Right lobe of liver (tissue), 6 donors: ENCODE measurements at regions not wholly inside any gene's neighbourhood (a gene's known extent, or its start where the extent isn't known, plus 50 kb on each side); places are given as distances from the start of the nearest gene placed in this dataset.

Experiments used
- ATAC-seq, 4 donors: fragments of 200-7000 bp; cut with Tn5 transposase; one replicate each; pipeline ENCODE4 v1.9.1; 2020; ENCODE audit warnings: mild to moderate bottlenecking in 4 of 4, moderate library complexity in 4 of 4
- DNase-seq, 3 donors: peaks; one replicate each; pipeline ENCODE4 v3.0.0-alpha.2; 2020
- H3K27ac ChIP-seq, 3 donors: fragments of 200-600 bp; one replicate each; pipeline ENCODE4 v1.8.0; 2022
- H3K27me3 ChIP-seq, 2 donors: fragments of 200-600 bp; one replicate each; pipeline ENCODE4 v1.8.0; 2022
- H3K36me3 ChIP-seq, 4 donors: fragments of 200-600 bp; sonication (generic) in 1 of 4; one replicate each; pipeline versions ENCODE4 v1.5.1 to v1.8.0; 2017 to 2022; ENCODE audit warnings: control low read depth in 1 of 4
- H3K4me1 ChIP-seq, 4 donors: fragments of 200-600 bp; sonication (generic) in 1 of 4; one replicate each; pipeline versions ENCODE4 v1.5.1 to v1.8.0; 2017 to 2022; ENCODE audit warnings: control low read depth in 1 of 4
- H3K4me3 ChIP-seq, 3 donors: fragments of 200-600 bp; one replicate each; pipeline ENCODE4 v1.8.0; 2022
- H3K9me3 ChIP-seq, 4 donors: fragments of 200-600 bp; sonication (generic) in 1 of 4; one replicate each; pipeline versions ENCODE4 v1.5.1 to v1.8.0; 2017 to 2022; ENCODE audit warnings: control low read depth in 1 of 4
- CTCF ChIP-seq, 4 donors: fragments of 200-600 bp in 3 of 4; fragments of 450-650 bp in 1 of 4; IDR thresholded peaks; one replicate each; pipeline versions ENCODE4 v1.5.1 to v1.8.0; 2016 to 2022; ENCODE audit warnings: antibody characterized with exemption in 4 of 4, mild to moderate bottlenecking in 2 of 4
- POLR2A ChIP-seq: fragments of 450-650 bp; IDR thresholded peaks from one replicate; pipeline ENCODE4 v1.6.1; 2017; ENCODE audit warnings: antibody characterized with exemption, mild to moderate bottlenecking
- WGBS: methylation state at CpG from one replicate; pipeline ENCODE4 v1.1.6; 2018; ENCODE audit warnings: low coverage, low lambda C conversion rate; ENCODE audit not compliant: insufficient coverage; ENCODE audit errors: missing lambda C conversion rate; 5-methylcytosine and 5-hydroxymethylcytosine counted together
- intact Hi-C, 2 donors: fragments of 100-400 bp; cut with DNase I; formaldehyde crosslinking; loops; one replicate each; pipeline versions ENCODE4 v1.11.2 to v1.14.1; 2022
- donor health status: DM: no; HTN: yes; CAD: no.
- donor health status: DM: no; HTN: no; CAD: no.
- donor health status: DM: no; HTN: no; CAD: no.
- donor health status: DM: no; HTN: yes; CAD: no.
- donor health status: DM: no; HTN: yes; CAD: no.

- Histone ChIP-seq H3K4me3 (no peak overlapping the region), H3K27ac (no peak overlapping the region), H3K4me1 (peaks cover 0 to 9% (median 0%) of the 10 kb centered on the region in 4 donors), H3K9me3 (no peaks in the 10 kb centered on the region), H3K36me3 (no peaks in the 10 kb centered on the region), H3K27me3 (no peaks in the 10 kb centered on the region)
- WGBS: 40% methylated on average over 4 of the region's 16 CpGs
- DNase-seq (no peak), ATAC-seq (no peak)
- TF ChIP-seq CTCF (IDR thresholded peaks at IDR 0.05) (no peak), POLR2A (no peak)
- intact Hi-C loops: no loop called here
These were observed 59.8 kb upstream of the CASZ1 start for GRCh38 chr1:10856176-10856683.

DNA sequence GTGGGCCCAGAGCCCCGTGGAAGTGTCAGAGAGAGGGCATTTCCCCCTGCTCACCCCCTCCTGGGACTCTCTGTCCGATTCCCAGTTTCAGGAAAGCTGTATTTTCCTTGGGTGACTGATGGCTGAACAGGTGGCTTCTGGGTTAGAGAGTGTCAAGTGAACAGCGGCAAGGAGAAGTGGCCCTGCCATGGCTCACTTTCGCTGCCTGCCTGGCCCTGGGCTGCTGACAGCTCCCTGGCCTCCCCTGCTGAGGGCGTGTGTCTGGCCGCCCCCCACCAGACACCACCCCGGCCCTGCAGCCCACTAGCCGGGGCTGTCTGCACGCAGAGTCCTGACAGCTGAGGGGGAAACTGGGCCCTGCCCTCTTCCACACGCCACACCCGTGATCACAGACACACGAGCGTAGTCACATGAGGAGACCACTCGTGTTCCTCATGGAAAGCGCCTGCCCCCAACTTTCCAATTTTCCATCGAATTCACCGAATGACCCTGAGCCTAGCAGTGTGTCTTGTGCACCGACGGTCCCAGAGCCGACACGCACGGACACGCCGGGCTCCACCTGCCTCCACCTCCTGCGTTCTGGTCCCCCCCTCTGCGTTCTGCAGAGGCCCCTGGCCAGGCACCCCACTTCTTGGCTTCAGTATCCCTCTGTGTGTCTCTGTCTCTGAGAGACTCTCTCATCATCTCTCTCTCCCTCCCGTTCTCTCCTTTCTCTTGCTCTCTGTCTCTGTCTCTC lies 60.6 kb upstream of the CASZ1 start:
- TF ChIP-seq CTCF (IDR thresholded peaks at IDR 0.05) (no peak), POLR2A (no peak)
- Histone ChIP-seq H3K9me3 (no peaks in the 10 kb centered on the region), H3K27me3 (no peaks in the 10 kb centered on the region), H3K27ac (no peak overlapping the region), H3K36me3 (no peaks in the 10 kb centered on the region), H3K4me1 (peaks cover 0 to 10% (median 0%) of the 10 kb centered on the region in 4 donors), H3K4me3 (no peak overlapping the region)
- DNase-seq: no peak
- intact Hi-C loops: no loop called here
- WGBS: 84% methylated on average over 17 of the region's 27 CpGs
- ATAC-seq: no peak

DNA sequence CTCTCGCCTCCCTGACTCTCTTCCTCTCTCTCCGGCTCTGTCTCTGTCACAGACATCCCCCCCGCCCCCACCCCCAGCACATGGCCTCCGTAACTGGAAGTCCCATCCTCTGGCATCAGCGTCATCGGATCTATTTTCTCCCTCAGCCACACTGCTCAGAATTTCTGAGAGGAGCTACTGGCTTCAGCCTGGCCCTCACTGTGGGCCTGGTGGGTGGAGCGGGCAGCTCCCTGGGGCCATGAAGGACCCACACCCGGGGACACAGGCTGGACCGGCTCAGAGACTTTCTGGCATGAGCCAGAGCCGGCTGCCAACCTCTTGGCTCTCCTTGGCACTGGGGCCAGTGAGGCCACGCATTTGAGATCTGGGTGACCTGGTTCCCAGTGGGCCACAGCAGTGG lies 61.2 kb upstream of the CASZ1 start:
- Histone ChIP-seq H3K9me3 (no peaks in the 10 kb centered on the region), H3K27me3 (no peaks in the 10 kb centered on the region), H3K4me1 (peaks cover 0 to 10% (median 0%) of the 10 kb centered on the region in 4 donors), H3K4me3 (no peak overlapping the region), H3K27ac (no peak overlapping the region), H3K36me3 (no peaks in the 10 kb centered on the region)
- WGBS: 89% methylated on average over 6 of the region's 11 CpGs
- TF ChIP-seq CTCF (IDR thresholded peaks at IDR 0.05) (no peak), POLR2A (no peak)
- intact Hi-C loops: no loop called here
- DNase-seq (no peak), ATAC-seq (no peak)

DNA sequence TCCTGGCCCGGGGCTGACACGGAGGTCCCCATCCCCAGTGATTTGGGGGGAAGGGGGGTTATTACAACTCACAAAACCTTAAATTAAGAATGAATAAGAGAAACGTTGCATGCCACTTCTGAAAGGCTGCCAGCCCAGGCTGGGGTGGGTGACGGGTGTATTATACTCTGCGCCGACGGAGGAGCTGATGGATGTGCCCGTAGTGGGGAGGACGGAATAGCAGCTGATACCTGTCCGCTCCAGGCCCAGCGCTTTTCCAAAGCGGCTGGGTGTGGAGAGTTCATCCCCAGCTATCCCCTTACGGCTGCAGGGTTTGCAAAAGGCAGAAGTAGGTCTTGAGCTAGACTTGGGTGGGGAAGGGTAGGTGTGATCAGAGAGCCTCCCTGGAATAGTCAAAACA lies 63.8 kb upstream of the CASZ1 start:
- no peaks in the 10 kb centered on the region for H3K36me3 ChIP-seq
- ATAC-seq (no peak), DNase-seq (no peak)
- no peak overlapping the region for H3K27ac ChIP-seq
- no peak for TF ChIP-seq POLR2A
- TF ChIP-seq CTCF (IDR thresholded peaks at IDR 0.05): no peak
- H3K9me3 ChIP-seq: no peaks in the 10 kb centered on the region
- H3K4me3 ChIP-seq: no peak overlapping the region
- intact Hi-C loops: loop anchor here in 1 of 2 donors (10.0 kb wide), 1 partner anchor 65 kb away; the partner anchor contains the start of gene CASZ1
- H3K27me3 ChIP-seq: no peaks in the 10 kb centered on the region
- H3K4me1 ChIP-seq: peaks cover 0 to 10% (median 0%) of the 10 kb centered on the region in 4 donors
- WGBS: 46% methylated on average over 7 of the region's 13 CpGs
